ENCODE measurements at regions not wholly inside any gene's neighbourhood (a gene's known extent, or its start where the extent isn't known, plus 50 kb on each side); places are given as distances from the start of the nearest gene placed in this dataset.

DNA sequence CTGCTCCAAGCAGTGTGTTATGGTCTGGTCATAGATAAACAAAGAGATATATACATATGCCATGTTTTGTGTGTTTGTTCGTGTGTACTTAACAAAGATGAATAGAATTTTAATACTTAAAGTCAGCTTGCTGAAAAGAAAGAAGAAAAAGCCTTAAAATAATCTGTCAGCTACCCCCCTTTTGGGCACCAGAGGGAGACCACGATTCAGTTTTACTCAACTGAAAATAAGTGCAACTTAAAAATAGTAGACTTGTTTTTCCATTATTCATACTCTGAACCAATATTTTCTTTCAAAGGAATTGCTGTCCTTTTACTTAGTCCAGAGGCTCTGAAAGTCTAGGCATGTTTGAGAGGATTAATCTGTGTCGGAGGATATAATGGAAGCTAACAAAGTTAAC is 181.7 kb upstream of the AGTR2 start:
- TF ChIP-seq GATA2 (IDR thresholded peaks at IDR 0.05; ENCODE audit: low read depth, low read length) (no peak), GATA3 (IDR thresholded peaks at IDR 0.05; ENCODE audit: low read depth, low read length) (no peak)
